SK-N-SH (cell line): ENCODE measurements at regions not wholly inside any gene's neighbourhood (a gene's known extent, or its start where the extent isn't known, plus 50 kb on each side); places are given as distances from the start of the nearest gene placed in this dataset.
"Not testable (repeated sequence)": the region's sequence is repeated elsewhere in the genome, so short reads cannot be mapped to it uniquely, and the experiment has no call there.

ENCODE experiments used
- CTCF ChIA-PET: fragments of 300-600, 350-600 bp; formaldehyde crosslinking; extraction: SDS; loops from one replicate; lab custom pipeline; 2021; lab: Yijun Ruan, JAX
- POLR2A ChIA-PET: fragments of 350-600 bp; sonication (Branson Sonifier 250); formaldehyde crosslinking; extraction: SDS; loops from one replicate; lab custom pipeline; 2020; ENCODE audit warnings: antibody characterized with exemption, inconsistent platforms; lab: Yijun Ruan, JAX
- DNase-seq: peaks from one replicate; pipeline ENCODE4 v3.0.0; 2012
- H2AFZ ChIP-seq: fragments of 200-600 bp; sonication (generic); 2 replicates; pipeline ENCODE4 v1.8.1; 2016; ENCODE audit warnings: antibody characterized with exemption, mild to moderate bottlenecking, low read depth
- H3F3A ChIP-seq: fragments of 200-600 bp; sonication (generic); replicated peaks from 2 replicates; pipeline ENCODE3; 2016; ENCODE audit warnings: antibody characterized with exemption, mild to moderate bottlenecking; ENCODE audit not compliant: insufficient read depth
- H3K27ac ChIP-seq, 2 experiments: fragments of 200-500 bp in 1 of 2; fragments of 200-600 bp in 1 of 2; sonication (Bioruptor generic) in 1 of 2; sonication (generic), shearing (Covaris generic) in 1 of 2; 2 replicates each; pipeline versions ENCODE4 v1.5.1 to v1.6.1; 2014 to 2016; ENCODE audit warnings: low read depth in 2 of 2, inconsistent platforms in 1 of 2, low read length in 1 of 2, mild to moderate bottlenecking in 1 of 2, mixed read lengths in 1 of 2
- H3K27me3 ChIP-seq: fragments of 200-600 bp; sonication (generic), shearing (Covaris generic); 2 replicates; pipeline ENCODE4 v1.6.1; 2016; ENCODE audit warnings: mixed run types; ENCODE audit not compliant: insufficient read depth
- H3K36me3 ChIP-seq, 2 experiments: fragments of 200-500 bp in 1 of 2; fragments of 200-600 bp in 1 of 2; sonication (Bioruptor generic) in 1 of 2; sonication (generic) in 1 of 2; replicated peaks in 1 of 2; 2 replicates each; pipeline versions ENCODE3 to v1.5.1; 2014 to 2016; ENCODE audit warnings: low read length in 1 of 2, mild to moderate bottlenecking in 1 of 2; ENCODE audit not compliant: insufficient read depth in 2 of 2, control insufficient read depth in 1 of 2
- H3K4me1 ChIP-seq, 2 experiments: fragments of 200-500 bp in 1 of 2; fragments of 200-600 bp in 1 of 2; sonication (Bioruptor generic) in 1 of 2; sonication (generic), shearing (Covaris generic) in 1 of 2; 2 replicates each; pipeline versions ENCODE4 v1.5.1 to v1.6.1; 2014 to 2016; ENCODE audit warnings: low read depth in 1 of 2, low read length in 1 of 2, mixed run types in 1 of 2; ENCODE audit not compliant: insufficient read depth in 2 of 2, control insufficient read depth in 1 of 2
- H3K4me2 ChIP-seq: fragments of 200-600 bp; sonication (generic), shearing (Covaris generic); 2 replicates; pipeline ENCODE4 v1.6.1; 2017; ENCODE audit warnings: mixed run types
- H3K4me3 ChIP-seq, 2 experiments: fragments of 200-500 bp in 1 of 2; fragments of 200-600 bp in 1 of 2; sonication (Bioruptor generic) in 1 of 2; sonication (generic), shearing (Covaris generic) in 1 of 2; 2 replicates each; pipeline versions ENCODE4 v1.5.1 to v1.8.1; 2014 to 2016; ENCODE audit warnings: low read depth in 2 of 2, inconsistent platforms in 1 of 2, low read length in 1 of 2, mild to moderate bottlenecking in 1 of 2, mixed read lengths in 1 of 2, moderate library complexity in 1 of 2
- H3K79me2 ChIP-seq: fragments of 200-600 bp; sonication (generic); 2 replicates; pipeline ENCODE4 v1.8.1; 2017; ENCODE audit warnings: mild to moderate bottlenecking; ENCODE audit not compliant: insufficient read depth
- H3K9ac ChIP-seq: fragments of 200-600 bp; sonication (generic); 2 replicates; pipeline ENCODE4 v1.6.1; 2017; ENCODE audit warnings: mixed run types
- H3K9me2 ChIP-seq: fragments of 200-600 bp; sonication (generic); 2 replicates; pipeline ENCODE4 v1.6.1; 2017; ENCODE audit warnings: mixed run types
- H3K9me3 ChIP-seq: fragments of 200-600 bp; sonication (generic); 2 replicates; pipeline ENCODE4 v1.6.1; 2017; ENCODE audit warnings: mixed run types, mild to moderate bottlenecking, moderate library complexity
- H4K20me1 ChIP-seq: fragments of 200-600 bp; sonication (generic); 2 replicates; pipeline ENCODE4 v1.6.1; 2017; ENCODE audit warnings: mild to moderate bottlenecking, mixed run types; ENCODE audit not compliant: insufficient read depth
- CHD2 ChIP-seq: fragments of 150-350 bp; IDR thresholded peaks from 2 replicates; pipeline ENCODE4 v1.6.1; 2018; ENCODE audit warnings: low read length; ENCODE audit not compliant: partially characterized antibody
- EP300 ChIP-seq, 2 experiments: IDR thresholded peaks; 2 replicates each; pipeline versions ENCODE4 v1.4.0 to v1.6.1; 2012; ENCODE audit warnings: borderline replicate concordance in 1 of 2, low read depth in 1 of 2, low read length in 1 of 2
- EZH2phosphoT487 ChIP-seq: fragments of 200-600 bp; sonication (generic); IDR thresholded peaks from 2 replicates; pipeline ENCODE4 v1.6.1; 2017; ENCODE audit warnings: low read depth, mixed run types, mild to moderate bottlenecking, antibody characterized with exemption, moderate library complexity, borderline replicate concordance
- FOXJ3 ChIP-seq: sonication (generic); formaldehyde crosslinking; IDR thresholded peaks from 2 replicates; pipeline ENCODE4 v1.5.1; 2020; ENCODE audit warnings: mild to moderate bottlenecking, missing genetic modification reagents
- FOXM1 ChIP-seq: IDR thresholded peaks from 2 replicates; pipeline ENCODE4 v1.4.0; 2012; ENCODE audit warnings: low read depth, mild to moderate bottlenecking
- GATA2 ChIP-seq: sonication (generic); formaldehyde crosslinking; IDR thresholded peaks from 2 replicates; pipeline ENCODE4 v1.5.0; 2020; ENCODE audit warnings: mild to moderate bottlenecking, missing genetic modification reagents
- JUND ChIP-seq: IDR thresholded peaks from 2 replicates; pipeline ENCODE4 v1.4.0; 2012
- MXI1 ChIP-seq: IDR thresholded peaks from 2 replicates; pipeline ENCODE4 v1.6.1; 2012; ENCODE audit warnings: mild to moderate bottlenecking, low read depth, low read length, improper control_type of control experiment
- NFIC ChIP-seq: IDR thresholded peaks from 2 replicates; pipeline ENCODE4 v1.4.0; 2012; ENCODE audit warnings: borderline replicate concordance
- NRF1 ChIP-seq: IDR thresholded peaks from 2 replicates; pipeline ENCODE4 v1.6.1; 2012; ENCODE audit warnings: low read depth, mild to moderate bottlenecking, low read length
- RAD21 ChIP-seq: IDR thresholded peaks from 2 replicates; pipeline ENCODE4 v1.6.1; 2012; ENCODE audit warnings: mild to moderate bottlenecking, low read length
- RFX5 ChIP-seq: IDR thresholded peaks from 2 replicates; pipeline ENCODE4 v1.6.1; 2012; ENCODE audit warnings: mild to moderate bottlenecking, improper control_type of control experiment, low read length
- SIN3A ChIP-seq: IDR thresholded peaks from 2 replicates; pipeline ENCODE4 v1.6.1; 2012; ENCODE audit warnings: low read depth, mild to moderate bottlenecking, low read length, moderate library complexity, borderline replicate concordance
- SMC3 ChIP-seq: IDR thresholded peaks from 2 replicates; pipeline ENCODE4 v1.6.1; 2012; ENCODE audit warnings: low read depth, low read length, improper control_type of control experiment
- TCF12 ChIP-seq: IDR thresholded peaks from 2 replicates; pipeline ENCODE4 v1.4.0; 2012
- TEAD4 ChIP-seq: IDR thresholded peaks from 2 replicates; pipeline ENCODE4 v1.4.0; 2012; ENCODE audit warnings: mild to moderate bottlenecking, borderline replicate concordance; ENCODE audit not compliant: insufficient read depth
- WGBS: methylation state at CpG from one replicate; pipeline ENCODE4 v1.1.6; 2017; ENCODE audit warnings: low lambda C conversion rate; 5-methylcytosine and 5-hydroxymethylcytosine counted together
- TF ChIP-seq, protein P1 (sequence below): IDR thresholded peaks from 2 replicates; pipeline ENCODE4 v1.4.0; 2012; ENCODE audit warnings: low read depth, borderline replicate concordance
- TF ChIP-seq, protein P2 (sequence below): IDR thresholded peaks from 2 replicates; pipeline ENCODE4 v1.4.0; 2012; ENCODE audit warnings: low read depth
- TF ChIP-seq, protein P3 (sequence below): IDR thresholded peaks from 2 replicates; pipeline ENCODE4 v1.4.0; 2012; ENCODE audit warnings: low read depth, borderline replicate concordance
- TF ChIP-seq, protein P4 (sequence below): fragments of 150-350 bp; IDR thresholded peaks from 2 replicates; pipeline ENCODE4 v1.6.1; 2016; ENCODE audit warnings: mild to moderate bottlenecking, low read depth, low read length

DNA sequence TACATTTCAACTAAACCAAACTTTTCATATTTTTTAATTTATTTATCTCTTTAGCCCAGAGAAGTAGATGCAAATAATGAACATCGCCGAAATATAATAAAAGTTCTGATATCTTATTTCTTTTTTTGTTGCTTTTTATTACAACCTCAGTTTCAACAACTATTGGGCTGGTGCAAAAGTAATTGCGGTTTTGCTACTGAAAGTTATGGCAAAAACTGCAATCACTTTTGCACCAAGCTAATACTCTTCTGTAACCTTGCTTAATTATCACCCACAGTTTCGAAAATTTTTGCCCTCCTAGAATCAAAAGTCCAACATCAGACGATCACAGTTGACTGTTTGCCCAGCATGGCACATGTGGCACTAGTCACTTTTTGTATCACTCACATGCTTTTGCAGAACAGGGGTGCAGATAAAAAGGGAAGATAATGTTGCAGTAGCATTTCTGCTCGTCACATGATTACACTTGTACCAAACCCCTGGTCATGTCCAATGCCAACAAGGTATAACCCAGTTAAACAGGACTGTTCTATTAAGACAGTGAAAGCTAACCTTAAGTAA is 242.4 kb upstream of the GALNT5 start:
- H3K4me1 ChIP-seq: no peaks in the 10 kb centered on the region
- H3K36me3 ChIP-seq: no peaks in the 10 kb centered on the region
- H3K9ac ChIP-seq: no peak overlapping the region
- no peaks in the 10 kb centered on the region for H3K9me3 ChIP-seq
- POLR2A ChIA-PET: no interaction called here
- H3K9me2 ChIP-seq: no peaks in the 10 kb centered on the region
- H3K4me2 ChIP-seq: no peak overlapping the region
- TF ChIP-seq, protein P1, sequence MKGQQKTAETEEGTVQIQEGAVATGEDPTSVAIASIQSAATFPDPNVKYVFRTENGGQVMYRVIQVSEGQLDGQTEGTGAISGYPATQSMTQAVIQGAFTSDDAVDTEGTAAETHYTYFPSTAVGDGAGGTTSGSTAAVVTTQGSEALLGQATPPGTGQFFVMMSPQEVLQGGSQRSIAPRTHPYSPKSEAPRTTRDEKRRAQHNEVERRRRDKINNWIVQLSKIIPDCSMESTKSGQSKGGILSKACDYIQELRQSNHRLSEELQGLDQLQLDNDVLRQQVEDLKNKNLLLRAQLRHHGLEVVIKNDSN: no peak
- TF ChIP-seq EZH2phosphoT487: no peak
- TF ChIP-seq EP300 (IDR thresholded peaks at IDR 0.05; ENCODE audit: borderline replicate concordance in 1 of 2, low read depth in 1 of 2, low read length in 1 of 2): no peak
- TF ChIP-seq GATA2 (CRISPR knock-in tag): no peak
- TF ChIP-seq SMC3: no peak
- no peak for TF ChIP-seq TEAD4
- no peak for TF ChIP-seq MXI1
- no peak for TF ChIP-seq TCF12
- no peak for TF ChIP-seq FOXJ3
- TF ChIP-seq, protein P2, sequence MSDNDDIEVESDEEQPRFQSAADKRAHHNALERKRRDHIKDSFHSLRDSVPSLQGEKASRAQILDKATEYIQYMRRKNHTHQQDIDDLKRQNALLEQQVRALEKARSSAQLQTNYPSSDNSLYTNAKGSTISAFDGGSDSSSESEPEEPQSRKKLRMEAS: no peak
- TF ChIP-seq, protein P3, sequence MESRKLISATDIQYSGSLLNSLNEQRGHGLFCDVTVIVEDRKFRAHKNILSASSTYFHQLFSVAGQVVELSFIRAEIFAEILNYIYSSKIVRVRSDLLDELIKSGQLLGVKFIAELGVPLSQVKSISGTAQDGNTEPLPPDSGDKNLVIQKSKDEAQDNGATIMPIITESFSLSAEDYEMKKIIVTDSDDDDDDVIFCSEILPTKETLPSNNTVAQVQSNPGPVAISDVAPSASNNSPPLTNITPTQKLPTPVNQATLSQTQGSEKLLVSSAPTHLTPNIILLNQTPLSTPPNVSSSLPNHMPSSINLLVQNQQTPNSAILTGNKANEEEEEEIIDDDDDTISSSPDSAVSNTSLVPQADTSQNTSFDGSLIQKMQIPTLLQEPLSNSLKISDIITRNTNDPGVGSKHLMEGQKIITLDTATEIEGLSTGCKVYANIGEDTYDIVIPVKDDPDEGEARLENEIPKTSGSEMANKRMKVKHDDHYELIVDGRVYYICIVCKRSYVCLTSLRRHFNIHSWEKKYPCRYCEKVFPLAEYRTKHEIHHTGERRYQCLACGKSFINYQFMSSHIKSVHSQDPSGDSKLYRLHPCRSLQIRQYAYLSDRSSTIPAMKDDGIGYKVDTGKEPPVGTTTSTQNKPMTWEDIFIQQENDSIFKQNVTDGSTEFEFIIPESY: no peak
- no peak for TF ChIP-seq NRF1
- no peak for TF ChIP-seq NFIC
- TF ChIP-seq RFX5: no peak
- no peak for TF ChIP-seq FOXM1
- TF ChIP-seq CHD2: no peak
- TF ChIP-seq RAD21: no peak
- TF ChIP-seq, protein P4, sequence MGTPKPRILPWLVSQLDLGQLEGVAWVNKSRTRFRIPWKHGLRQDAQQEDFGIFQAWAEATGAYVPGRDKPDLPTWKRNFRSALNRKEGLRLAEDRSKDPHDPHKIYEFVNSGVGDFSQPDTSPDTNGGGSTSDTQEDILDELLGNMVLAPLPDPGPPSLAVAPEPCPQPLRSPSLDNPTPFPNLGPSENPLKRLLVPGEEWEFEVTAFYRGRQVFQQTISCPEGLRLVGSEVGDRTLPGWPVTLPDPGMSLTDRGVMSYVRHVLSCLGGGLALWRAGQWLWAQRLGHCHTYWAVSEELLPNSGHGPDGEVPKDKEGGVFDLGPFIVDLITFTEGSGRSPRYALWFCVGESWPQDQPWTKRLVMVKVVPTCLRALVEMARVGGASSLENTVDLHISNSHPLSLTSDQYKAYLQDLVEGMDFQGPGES: no peak
- TF ChIP-seq SIN3A: no peak
- no peak for TF ChIP-seq JUND
- 14% methylated on average over 6 of the region's 6 CpGs for WGBS
- H4K20me1 ChIP-seq: no peaks in the 10 kb centered on the region
- no peak overlapping the region for H3K4me3 ChIP-seq
- CTCF ChIA-PET: no interaction called here
- no peaks in the 10 kb centered on the region for H3K79me2 ChIP-seq
- no peak overlapping the region for H2AFZ ChIP-seq
- no peak overlapping the region for H3K27ac ChIP-seq
- H3F3A ChIP-seq: no peaks in the 10 kb centered on the region
- no peaks in the 10 kb centered on the region for H3K27me3 ChIP-seq
- DNase-seq: no peak

DNA sequence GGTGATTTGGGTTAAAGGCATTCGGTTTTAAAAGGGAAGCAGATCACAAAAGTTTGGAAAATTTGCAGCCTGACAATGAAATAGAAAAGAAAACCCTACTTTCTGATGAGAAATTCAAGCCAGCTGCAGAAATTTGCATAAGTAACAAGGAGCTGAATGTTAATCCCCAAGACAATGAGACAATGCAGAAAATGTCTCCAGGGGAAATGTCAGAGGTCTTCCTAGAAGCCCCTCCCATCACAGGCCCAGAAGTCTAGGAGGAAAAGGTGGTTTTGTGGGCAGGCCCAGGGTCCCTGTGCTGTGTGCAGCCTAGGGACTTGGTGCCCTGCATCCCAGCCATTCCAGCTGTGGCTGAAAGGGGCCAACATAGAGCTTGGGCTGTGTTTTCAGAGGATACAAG is 234.2 kb upstream of the GALNT5 start:
- H4K20me1 ChIP-seq, H2AFZ ChIP-seq, H3K79me2 ChIP-seq, DNase-seq, POLR2A ChIA-PET, CTCF ChIA-PET, H3K4me1 ChIP-seq, H3K9me3 ChIP-seq, H3K4me3 ChIP-seq, H3K9me2 ChIP-seq, H3K4me2 ChIP-seq, H3K9ac ChIP-seq, H3K36me3 ChIP-seq, H3K27ac ChIP-seq, H3F3A ChIP-seq, H3K27me3 ChIP-seq: not testable (repeated sequence)
- WGBS: 14% methylated on average over 1 of the region's 1 CpG
